ENCODE measurements at regions not wholly inside any gene's neighbourhood (a gene's known extent, or its start where the extent isn't known, plus 50 kb on each side); places are given as distances from the start of the nearest gene placed in this dataset.
"Not testable (repeated sequence)": the region's sequence is repeated elsewhere in the genome, so short reads cannot be mapped to it uniquely, and the experiment has no call there.

DNA sequence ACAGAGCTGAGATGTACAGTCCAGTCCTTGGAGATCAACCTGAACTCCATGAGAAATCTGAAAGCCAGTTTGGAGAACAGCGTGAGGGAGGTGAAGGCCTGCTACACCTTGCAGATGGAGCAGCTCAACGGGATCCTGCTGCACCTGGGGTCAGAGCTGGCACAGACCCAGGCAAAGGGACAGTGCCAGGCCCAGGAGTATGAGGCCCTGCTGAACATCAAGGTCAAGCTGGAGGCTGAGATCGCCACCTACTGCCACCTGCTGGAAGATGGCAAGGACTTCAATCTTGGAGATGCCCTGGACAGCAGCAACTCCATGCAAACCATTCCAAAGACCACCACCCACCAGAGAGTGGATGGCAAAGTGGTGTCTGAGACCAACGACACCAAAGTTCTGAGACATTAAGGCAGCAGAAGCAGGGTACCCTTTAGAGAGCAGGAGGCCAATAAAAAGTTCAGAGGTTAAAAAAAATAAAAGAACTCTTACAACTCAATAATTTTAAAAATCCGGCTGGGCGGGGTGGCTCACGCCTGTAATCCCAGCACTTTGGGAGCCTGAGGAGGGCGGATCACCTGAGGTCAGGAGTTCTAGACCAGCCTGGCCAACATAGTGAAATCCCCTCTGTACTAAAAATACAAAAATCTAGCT lies 69.9 kb upstream of the RTL6 start:
- Mint-ChIP-seq H3K4me1 (ENCODE audit: low read depth) (no peaks in the 10 kb centered on the region), H3K27ac (no peak overlapping the region), H3K9me3 (peaks cover 9% of the 10 kb centered on the region), H3K36me3 (ENCODE audit: low read depth) (no peaks in the 10 kb centered on the region), H3K4me3 (no peak overlapping the region), H3K27me3 (ENCODE audit: low read depth) (peaks cover 5% of the 10 kb centered on the region)
- CTCF ChIA-PET, result interaction anchor here (0.9 to 1.9 kb wide), 8 partner anchors 10 to 574 kb away, joined by 3 to 11 read pairs (median 3); no protein-coding TSS in a partner anchor
- intact Hi-C loops (cut with micrococcal nuclease), result no loop called here
- peak; percentile 71 for DNase-seq

DNA sequence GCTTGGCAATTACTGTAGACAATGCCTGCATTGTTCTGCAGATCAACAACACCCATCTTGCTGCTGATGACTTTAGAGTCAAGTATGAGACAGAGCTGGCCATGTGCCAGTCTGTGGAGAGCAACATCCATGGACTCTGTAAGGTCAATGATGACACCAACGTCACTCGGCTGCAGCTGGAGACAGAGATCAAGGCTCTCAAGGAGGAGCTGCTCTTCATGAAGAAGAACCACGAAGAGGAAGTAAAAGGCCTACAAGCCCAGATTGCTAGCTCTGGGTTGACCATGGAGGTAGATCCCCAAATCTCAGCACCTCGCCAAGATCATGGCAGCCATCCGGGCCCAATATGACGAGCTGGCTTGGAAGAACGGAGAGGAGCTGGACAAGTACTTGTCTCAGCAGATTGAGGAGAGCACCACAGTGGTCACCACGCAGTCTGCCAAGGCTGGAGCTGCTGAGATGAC lies 69.4 kb upstream of the RTL6 start:
- CTCF ChIA-PET, result interaction anchor here (0.9 to 1.9 kb wide), 8 partner anchors 10 to 573 kb away, joined by 3 to 11 read pairs (median 3); no protein-coding TSS in a partner anchor
- H3K36me3 Mint-ChIP-seq (ENCODE audit: low read depth); H3K27me3 Mint-ChIP-seq (ENCODE audit: low read depth); intact Hi-C loops (cut with micrococcal nuclease); H3K4me1 Mint-ChIP-seq (ENCODE audit: low read depth); H3K27ac Mint-ChIP-seq; H3K4me3 Mint-ChIP-seq; H3K9me3 Mint-ChIP-seq; DNase-seq: not testable (repeated sequence)

DNA sequence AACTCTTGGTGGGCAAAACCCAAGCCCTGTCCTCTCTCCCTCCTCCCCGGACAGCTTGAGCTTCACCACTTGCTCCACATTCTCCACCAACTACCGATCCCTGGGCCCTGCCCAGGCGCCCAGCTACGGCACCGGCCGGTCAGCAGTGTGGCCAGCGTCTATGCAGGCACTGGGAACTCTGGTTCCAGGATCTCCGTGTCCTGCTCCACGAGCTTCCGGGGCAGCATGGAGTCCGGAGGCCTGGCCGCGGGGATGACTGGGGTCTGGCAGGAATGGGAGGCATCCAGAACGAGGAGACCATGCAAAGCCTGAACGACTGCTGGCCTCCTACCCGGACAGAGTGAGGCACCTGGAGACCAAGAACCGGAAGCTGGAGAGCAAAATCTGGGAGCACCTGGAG lies 68.9 kb upstream of the RTL6 start:
- no peak for DNase-seq
- Mint-ChIP-seq H3K36me3 (ENCODE audit: low read depth) (no peaks in the 10 kb centered on the region), H3K9me3 (peaks cover 9% of the 10 kb centered on the region), H3K4me1 (ENCODE audit: low read depth) (no peaks in the 10 kb centered on the region), H3K4me3 (no peak overlapping the region), H3K27me3 (ENCODE audit: low read depth) (peaks cover 5% of the 10 kb centered on the region), H3K27ac (no peak overlapping the region)
- CTCF ChIA-PET, result interaction anchor here (0.7 to 1.9 kb wide), 9 partner anchors 11 to 573 kb away, joined by 3 to 11 read pairs (median 3); no protein-coding TSS in a partner anchor
- intact Hi-C loops (cut with micrococcal nuclease), result no loop called here

- not testable (repeated sequence) for H3K36me3 Mint-ChIP-seq (ENCODE audit: low read depth)
- CTCF ChIA-PET, result interaction anchor here (1.8 kb wide), 1 partner anchor 13 kb away, joined by 5 read pairs; no protein-coding TSS in a partner anchor
Observed at GRCh38 chr22:44562651-44563050, 64.6 kb upstream of the RTL6 start.

GRCh38 chr22:44561139-44561840 lies 63.3 kb upstream of the RTL6 start:
- H3K9me3 Mint-ChIP-seq, result peaks cover 9% of the 10 kb centered on the region

More at GRCh38 chr22:44562651-44563050, 64.6 kb upstream of the RTL6 start:
- H3K27me3 Mint-ChIP-seq (ENCODE audit: low read depth); H3K27ac Mint-ChIP-seq; DNase-seq; H3K4me1 Mint-ChIP-seq (ENCODE audit: low read depth); intact Hi-C loops (cut with micrococcal nuclease); H3K4me3 Mint-ChIP-seq; H3K9me3 Mint-ChIP-seq: not testable (repeated sequence)

GRCh38 chr22:44558671-44559070 lies 60.6 kb upstream of the RTL6 start:
- H3K4me1 Mint-ChIP-seq (ENCODE audit: low read depth); CTCF ChIA-PET; H3K36me3 Mint-ChIP-seq (ENCODE audit: low read depth); H3K4me3 Mint-ChIP-seq; DNase-seq; intact Hi-C loops (cut with micrococcal nuclease); H3K9me3 Mint-ChIP-seq; H3K27ac Mint-ChIP-seq: not testable (repeated sequence)
- H3K27me3 Mint-ChIP-seq (ENCODE audit: low read depth), result peaks cover 18% of the 10 kb centered on the region

More at GRCh38 chr22:44561139-44561840, 63.3 kb upstream of the RTL6 start:
- Mint-ChIP-seq H3K27ac (no peak overlapping the region), H3K27me3 (ENCODE audit: low read depth) (peaks cover 10% of the 10 kb centered on the region), H3K4me3 (no peak overlapping the region), H3K4me1 (ENCODE audit: low read depth) (no peaks in the 10 kb centered on the region), H3K36me3 (ENCODE audit: low read depth) (no peaks in the 10 kb centered on the region)
- CTCF ChIA-PET, result interaction anchor here (1.8 kb wide), 1 partner anchor 11 kb away, joined by 5 read pairs; no protein-coding TSS in a partner anchor
- intact Hi-C loops (cut with micrococcal nuclease), result no loop called here
- no peak for DNase-seq

GRCh38 chr22:44557872-44558271 lies 59.8 kb upstream of the RTL6 start:
- H3K27me3 Mint-ChIP-seq (ENCODE audit: low read depth), result peaks cover 18% of the 10 kb centered on the region
- H3K36me3 Mint-ChIP-seq (ENCODE audit: low read depth); H3K9me3 Mint-ChIP-seq; H3K4me3 Mint-ChIP-seq; intact Hi-C loops (cut with micrococcal nuclease); CTCF ChIA-PET; H3K4me1 Mint-ChIP-seq (ENCODE audit: low read depth); DNase-seq; H3K27ac Mint-ChIP-seq: not testable (repeated sequence)

DNA sequence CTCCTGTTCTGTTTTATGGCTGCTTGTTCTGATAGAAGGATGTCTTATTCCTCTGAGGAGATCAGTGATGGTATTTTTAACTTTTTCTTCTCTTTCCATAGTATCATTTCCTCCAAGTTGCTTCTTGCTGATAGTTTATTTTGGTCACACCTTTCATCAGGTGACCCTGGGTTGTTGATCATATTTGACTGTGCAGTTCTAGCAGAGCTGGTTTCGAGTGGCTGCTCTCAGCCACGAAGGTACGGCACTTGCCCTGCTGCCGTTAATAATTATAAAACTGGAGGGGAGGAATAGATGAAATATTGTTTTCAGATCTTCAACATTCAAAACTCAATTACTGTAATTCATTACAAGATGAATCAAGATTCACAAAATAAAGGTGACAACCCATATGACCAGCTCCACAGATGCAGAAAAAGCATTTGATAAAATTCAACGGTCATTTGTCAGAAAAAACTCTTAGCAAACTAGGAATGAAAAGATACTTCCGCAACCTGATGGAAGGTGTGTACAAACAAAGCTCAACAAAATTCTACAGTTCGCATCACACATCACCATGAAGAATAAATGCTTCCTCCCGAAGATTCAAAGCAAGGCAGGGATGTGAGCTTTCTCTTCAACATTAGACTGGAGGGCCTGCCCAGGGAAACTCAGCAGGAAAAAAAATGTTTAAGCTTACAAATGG lies 59.2 kb upstream of the RTL6 start:
- Mint-ChIP-seq H3K27me3 (ENCODE audit: low read depth) (peaks cover 18% of the 10 kb centered on the region), H3K9me3 (no peaks in the 10 kb centered on the region), H3K36me3 (ENCODE audit: low read depth) (no peaks in the 10 kb centered on the region), H3K4me3 (no peak overlapping the region), H3K4me1 (ENCODE audit: low read depth) (no peaks in the 10 kb centered on the region), H3K27ac (no peak overlapping the region)
- intact Hi-C loops (cut with micrococcal nuclease), result no loop called here
- CTCF ChIA-PET, result no interaction called here
- DNase-seq, result no peak

DNA sequence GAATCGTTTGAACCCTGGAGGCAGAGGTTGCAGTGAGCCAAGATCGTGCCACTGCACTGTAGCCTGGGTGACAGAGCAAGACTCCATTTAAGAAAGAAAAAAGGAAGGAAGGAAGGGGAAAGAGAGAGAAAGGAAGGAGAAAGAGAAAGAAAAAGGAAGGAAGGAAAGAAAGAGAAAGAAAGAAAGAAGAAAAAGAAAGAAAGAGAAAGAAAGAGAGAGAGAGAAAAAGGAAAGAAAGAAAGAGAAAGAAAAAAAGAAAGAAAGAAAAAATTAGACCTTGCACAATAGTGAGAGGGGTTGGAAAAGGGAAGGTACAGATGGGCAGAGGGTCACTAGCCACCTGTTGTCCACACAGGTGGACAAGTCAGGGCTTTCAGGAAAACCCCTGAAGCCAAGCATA lies 57.6 kb upstream of the RTL6 start:
- CTCF ChIA-PET, result interaction anchor here (1.0 kb wide), 1 partner anchor 46 kb away, joined by 3 read pairs; no protein-coding TSS in a partner anchor
- Mint-ChIP-seq H3K9me3 (no peaks in the 10 kb centered on the region), H3K27me3 (ENCODE audit: low read depth) (peaks cover 18% of the 10 kb centered on the region), H3K4me3 (no peak overlapping the region), H3K4me1 (ENCODE audit: low read depth) (peaks cover 8% of the 10 kb centered on the region), H3K27ac (no peak overlapping the region), H3K36me3 (ENCODE audit: low read depth) (no peaks in the 10 kb centered on the region)
- DNase-seq, result no peak
- intact Hi-C loops (cut with micrococcal nuclease), result no loop called here

DNA sequence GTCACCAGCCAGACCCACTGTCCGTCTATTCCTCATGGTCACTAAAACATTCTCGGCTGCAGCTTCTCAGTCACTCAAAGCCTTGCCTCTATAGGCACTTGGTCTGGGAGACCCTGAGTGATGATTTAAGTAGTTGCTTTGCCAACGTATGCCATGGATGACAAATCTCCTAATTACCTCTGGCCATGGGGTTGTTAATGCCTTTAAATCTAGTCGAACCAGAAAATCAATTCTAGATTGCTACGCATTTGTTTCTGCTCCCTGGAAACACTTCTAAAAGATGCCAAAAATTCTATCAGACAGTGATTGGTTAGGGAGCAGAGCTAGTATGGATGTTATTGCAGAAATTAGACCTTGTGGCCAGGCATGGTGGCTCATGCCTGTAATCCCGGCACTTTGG lies 57.0 kb upstream of the RTL6 start:
- Mint-ChIP-seq H3K36me3 (ENCODE audit: low read depth) (no peaks in the 10 kb centered on the region), H3K27ac (no peak overlapping the region), H3K4me3 (no peak overlapping the region), H3K27me3 (ENCODE audit: low read depth) (peaks cover 18% of the 10 kb centered on the region), H3K9me3 (no peaks in the 10 kb centered on the region), H3K4me1 (ENCODE audit: low read depth) (peaks cover 9% of the 10 kb centered on the region)
- DNase-seq, result no peak
- intact Hi-C loops (cut with micrococcal nuclease), result no loop called here
- CTCF ChIA-PET, result interaction anchor here (1.0 kb wide), 1 partner anchor 47 kb away, joined by 3 read pairs; no protein-coding TSS in a partner anchor

DNA sequence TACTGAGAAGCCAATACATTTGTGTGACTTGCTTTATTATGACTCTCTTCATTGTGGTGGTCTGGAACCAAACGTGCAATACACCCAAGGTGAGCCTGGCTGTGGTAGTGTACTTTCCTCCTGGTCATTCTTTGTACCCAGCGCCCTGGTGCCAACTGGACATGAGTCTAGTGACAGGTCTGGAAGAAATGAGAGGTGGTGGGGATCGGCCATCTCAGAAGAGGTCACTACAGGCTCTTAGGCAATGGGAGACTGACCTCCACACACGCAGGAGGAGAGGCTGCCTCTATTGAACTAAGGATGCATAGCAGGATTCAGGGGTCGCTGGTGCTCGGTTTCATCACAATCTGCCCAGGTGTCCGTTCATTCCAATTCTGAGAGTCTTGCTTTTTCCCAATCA lies 56.4 kb upstream of the RTL6 start:
- intact Hi-C loops (cut with micrococcal nuclease), result no loop called here
- H3K27ac Mint-ChIP-seq, result no peak overlapping the region
- no peaks in the 10 kb centered on the region for H3K9me3 Mint-ChIP-seq
- no peaks in the 10 kb centered on the region for H3K36me3 Mint-ChIP-seq (ENCODE audit: low read depth)
- peaks cover 16% of the 10 kb centered on the region for H3K27me3 Mint-ChIP-seq (ENCODE audit: low read depth)
- H3K4me1 Mint-ChIP-seq (ENCODE audit: low read depth), result peaks cover 9% of the 10 kb centered on the region
- DNase-seq, result no peak
- H3K4me3 Mint-ChIP-seq, result no peak overlapping the region
- CTCF ChIA-PET, result no interaction called here
